HepG2 (cell line): ENCODE measurements at regions not wholly inside any gene's neighbourhood (a gene's known extent, or its start where the extent isn't known, plus 50 kb on each side); places are given as distances from the start of the nearest gene placed in this dataset.

Source experiments
- ATF3 ChIP-seq: sonication (generic); formaldehyde crosslinking; IDR thresholded peaks from 2 replicates; pipeline ENCODE4 v1.4.0; 2020; ENCODE audit warnings: missing genetic modification reagents
- CHD2 ChIP-seq: IDR thresholded peaks from 2 replicates; pipeline ENCODE4 v1.6.1; 2011; ENCODE audit warnings: low read depth, low read length, improper control_type of control experiment
- DNMT3B ChIP-seq: conservative IDR thresholded peaks from 2 replicates; pipeline ENCODE4 v1.6.1; 2016; ENCODE audit warnings: missing biosample characterization, control low read depth
- FOXO1 ChIP-seq: sonication (generic); formaldehyde crosslinking; IDR thresholded peaks from 2 replicates; pipeline ENCODE4 v1.4.0; 2020; ENCODE audit warnings: missing genetic modification reagents
- HNF1A ChIP-seq, 2 experiments: sonication (generic) in 1 of 2; formaldehyde crosslinking in 1 of 2; IDR thresholded peaks; 2 replicates each; pipeline versions ENCODE4 v1.4.0 to v1.6.1; 2016 to 2020; ENCODE audit warnings: borderline replicate concordance in 1 of 2, low read depth in 1 of 2, mild to moderate bottlenecking in 1 of 2, missing genetic modification reagents in 1 of 2
- HOXD1 ChIP-seq: sonication (generic); formaldehyde crosslinking; IDR thresholded peaks from 2 replicates; pipeline ENCODE4 v1.5.0; 2020; ENCODE audit warnings: missing genetic modification reagents
- TAF1 ChIP-seq: sonication (generic); formaldehyde crosslinking; IDR thresholded peaks from 2 replicates; pipeline ENCODE4 v1.4.0; 2020; ENCODE audit warnings: missing genetic modification reagents
- ZNF232 ChIP-seq: sonication (generic); formaldehyde crosslinking; IDR thresholded peaks from 2 replicates; pipeline ENCODE4 v1.4.0; 2020; ENCODE audit warnings: missing genetic modification reagents, borderline replicate concordance
- ZNF276 ChIP-seq: sonication (generic); formaldehyde crosslinking; IDR thresholded peaks from 2 replicates; pipeline ENCODE4 v1.4.0; 2020; ENCODE audit warnings: mild to moderate bottlenecking, low read depth, missing genetic modification reagents
- ZNF326 ChIP-seq: sonication (generic); formaldehyde crosslinking; IDR thresholded peaks from 2 replicates; pipeline ENCODE4 v1.4.0; 2020; ENCODE audit warnings: missing genetic modification reagents, borderline replicate concordance
- ZNF331 ChIP-seq: sonication (generic); formaldehyde crosslinking; IDR thresholded peaks from 2 replicates; pipeline ENCODE4 v1.4.0; 2020; ENCODE audit warnings: missing genetic modification reagents
- ZNF670 ChIP-seq: sonication (generic); formaldehyde crosslinking; IDR thresholded peaks from 2 replicates; pipeline ENCODE4 v1.8.0; 2022; ENCODE audit warnings: mild to moderate bottlenecking, missing genetic modification reagents, borderline replicate concordance
- TF ChIP-seq, protein P1 (sequence below): sonication (generic); formaldehyde crosslinking; IDR thresholded peaks from 2 replicates; pipeline ENCODE4 v1.5.1; 2020; ENCODE audit warnings: mild to moderate bottlenecking, missing genetic modification reagents, borderline replicate concordance

DNA sequence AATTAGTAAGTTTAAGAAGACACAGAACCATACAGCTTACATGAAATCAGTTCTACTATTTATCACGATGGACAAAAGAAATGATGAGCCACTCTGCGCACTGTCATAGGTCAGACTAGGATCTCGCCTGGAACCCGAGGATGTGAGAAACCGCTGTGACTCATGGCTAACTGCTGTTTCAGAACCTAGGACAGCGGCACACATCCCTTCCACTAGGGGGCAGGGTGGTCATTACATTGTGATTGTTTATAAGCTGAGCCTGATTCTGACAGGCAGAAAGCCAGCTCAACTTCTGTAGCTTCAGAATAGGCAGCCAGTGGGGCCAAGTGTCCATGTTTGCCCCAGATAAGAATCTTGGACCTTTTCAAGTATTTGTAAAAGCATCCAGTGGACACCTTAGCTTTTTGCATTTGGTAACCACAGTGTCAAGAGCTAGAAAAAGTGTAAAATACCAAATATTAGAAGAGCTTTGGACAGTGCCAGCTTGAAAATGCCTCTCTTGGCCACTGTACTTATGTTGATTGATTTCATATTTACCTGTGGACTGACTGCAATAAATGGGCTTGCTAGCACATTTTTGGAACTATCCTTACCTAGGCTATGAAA, 115.8 kb downstream of the KBTBD8 start (continued):
- TF ChIP-seq HNF1A (IDR thresholded peaks at IDR 0.05; ENCODE audit: low read depth) (no peak), HNF1A (CRISPR knock-in tag; IDR thresholded peaks at IDR 0.05; ENCODE audit: borderline replicate concordance) (0 out of 2 replicates have a peak, but pooled peaks have one; percentile 25), ZNF326 (CRISPR knock-in tag) (0 out of 2 replicates have a peak, but pooled peaks have one; percentile 68), CHD2 (no peak), ZNF331 (peak; percentile 98), ZNF276 (CRISPR knock-in tag) (peak; percentile 84), HOXD1 (no peak), TAF1 (CRISPR knock-in tag) (0 out of 2 replicates have a peak, but pooled peaks have one; percentile 21), ZNF232 (CRISPR knock-in tag) (peak; percentile 94; the same call in 1 of the 2 replicates), ZNF670 (CRISPR knock-in tag) (no peak), ATF3 (CRISPR knock-in tag) (peak; percentile 88), FOXO1 (CRISPR knock-in tag) (peak; percentile 91), DNMT3B (CRISPR knock-in tag) (peak; percentile 99)
- TF ChIP-seq, protein P1, sequence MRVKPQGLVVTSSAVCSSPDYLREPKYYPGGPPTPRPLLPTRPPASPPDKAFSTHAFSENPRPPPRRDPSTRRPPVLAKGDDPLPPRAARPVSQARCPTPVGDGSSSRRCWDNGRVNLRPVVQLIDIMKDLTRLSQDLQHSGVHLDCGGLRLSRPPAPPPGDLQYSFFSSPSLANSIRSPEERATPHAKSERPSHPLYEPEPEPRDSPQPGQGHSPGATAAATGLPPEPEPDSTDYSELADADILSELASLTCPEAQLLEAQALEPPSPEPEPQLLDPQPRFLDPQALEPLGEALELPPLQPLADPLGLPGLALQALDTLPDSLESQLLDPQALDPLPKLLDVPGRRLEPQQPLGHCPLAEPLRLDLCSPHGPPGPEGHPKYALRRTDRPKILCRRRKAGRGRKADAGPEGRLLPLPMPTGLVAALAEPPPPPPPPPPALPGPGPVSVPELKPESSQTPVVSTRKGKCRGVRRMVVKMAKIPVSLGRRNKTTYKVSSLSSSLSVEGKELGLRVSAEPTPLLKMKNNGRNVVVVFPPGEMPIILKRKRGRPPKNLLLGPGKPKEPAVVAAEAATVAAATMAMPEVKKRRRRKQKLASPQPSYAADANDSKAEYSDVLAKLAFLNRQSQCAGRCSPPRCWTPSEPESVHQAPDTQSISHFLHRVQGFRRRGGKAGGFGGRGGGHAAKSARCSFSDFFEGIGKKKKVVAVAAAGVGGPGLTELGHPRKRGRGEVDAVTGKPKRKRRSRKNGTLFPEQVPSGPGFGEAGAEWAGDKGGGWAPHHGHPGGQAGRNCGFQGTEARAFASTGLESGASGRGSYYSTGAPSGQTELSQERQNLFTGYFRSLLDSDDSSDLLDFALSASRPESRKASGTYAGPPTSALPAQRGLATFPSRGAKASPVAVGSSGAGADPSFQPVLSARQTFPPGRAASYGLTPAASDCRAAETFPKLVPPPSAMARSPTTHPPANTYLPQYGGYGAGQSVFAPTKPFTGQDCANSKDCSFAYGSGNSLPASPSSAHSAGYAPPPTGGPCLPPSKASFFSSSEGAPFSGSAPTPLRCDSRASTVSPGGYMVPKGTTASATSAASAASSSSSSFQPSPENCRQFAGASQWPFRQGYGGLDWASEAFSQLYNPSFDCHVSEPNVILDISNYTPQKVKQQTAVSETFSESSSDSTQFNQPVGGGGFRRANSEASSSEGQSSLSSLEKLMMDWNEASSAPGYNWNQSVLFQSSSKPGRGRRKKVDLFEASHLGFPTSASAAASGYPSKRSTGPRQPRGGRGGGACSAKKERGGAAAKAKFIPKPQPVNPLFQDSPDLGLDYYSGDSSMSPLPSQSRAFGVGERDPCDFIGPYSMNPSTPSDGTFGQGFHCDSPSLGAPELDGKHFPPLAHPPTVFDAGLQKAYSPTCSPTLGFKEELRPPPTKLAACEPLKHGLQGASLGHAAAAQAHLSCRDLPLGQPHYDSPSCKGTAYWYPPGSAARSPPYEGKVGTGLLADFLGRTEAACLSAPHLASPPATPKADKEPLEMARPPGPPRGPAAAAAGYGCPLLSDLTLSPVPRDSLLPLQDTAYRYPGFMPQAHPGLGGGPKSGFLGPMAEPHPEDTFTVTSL (CRISPR knock-in tag): no peak
